Fibroblast of the conjunctiva (primary cell): ENCODE measurements at regions not wholly inside any gene's neighbourhood (a gene's known extent, or its start where the extent isn't known, plus 50 kb on each side); places are given as distances from the start of the nearest gene placed in this dataset.
A peak's percentile ranks its signal among the peaks of the same experiment; 100 is the strongest.
"Not testable (repeated sequence)": the region's sequence is repeated elsewhere in the genome, so short reads cannot be mapped to it uniquely, and the experiment has no call there.

Experiments used
- DNase-seq: peaks from one replicate; pipeline ENCODE4 v3.0.0-alpha.2; 2010; ENCODE audit warnings: low read depth

DNA sequence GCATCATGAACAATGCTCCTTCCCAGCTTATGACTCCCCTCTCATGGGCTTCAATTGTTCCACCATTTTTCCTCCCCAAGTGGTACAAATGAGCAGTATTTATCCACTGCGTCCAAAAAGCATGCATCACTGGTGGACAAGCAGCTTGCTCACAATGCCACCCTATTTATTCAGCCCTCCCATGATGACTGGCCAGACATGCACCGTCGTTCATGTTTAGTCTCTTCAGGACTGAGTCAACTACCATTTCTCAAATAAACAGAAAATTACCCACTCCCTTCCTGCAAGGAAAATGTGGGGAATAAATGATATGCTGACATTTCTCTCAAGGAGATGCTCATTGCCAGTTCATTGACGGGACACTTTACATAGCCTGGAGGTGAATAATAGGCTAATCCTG, 300.4 kb downstream of the C6orf118 start:
- no peak for DNase-seq

DNA sequence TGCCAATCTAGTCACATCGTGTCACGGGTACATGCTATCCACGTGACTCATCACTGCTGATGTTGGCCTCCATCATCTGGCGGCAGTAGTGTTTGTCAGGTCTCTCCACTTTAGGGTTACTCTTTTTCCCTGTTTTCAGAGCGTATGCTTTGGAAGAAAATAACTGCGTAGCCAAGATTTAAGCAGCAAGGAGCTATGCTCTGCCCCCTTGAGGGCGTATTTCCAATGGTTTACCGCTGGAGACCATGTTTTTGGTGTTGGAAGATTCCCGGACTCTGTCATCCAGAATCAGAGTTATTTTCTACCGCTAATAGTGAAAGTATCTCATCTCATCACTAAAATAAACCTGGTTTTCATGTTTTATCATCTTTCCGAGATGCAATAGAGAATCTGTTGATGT, 306.5 kb downstream of the C6orf118 start:
- no peak for DNase-seq

- no peak for DNase-seq
Observed at GRCh38 chr6:165002358-165002757, 307.0 kb downstream of the C6orf118 start.

- no peak for DNase-seq
Observed at GRCh38 chr6:165001502-165002157, 307.8 kb downstream of the C6orf118 start.

GRCh38 chr6:164998297-164998696, 311.1 kb downstream of the C6orf118 start:
- no peak for DNase-seq

DNA sequence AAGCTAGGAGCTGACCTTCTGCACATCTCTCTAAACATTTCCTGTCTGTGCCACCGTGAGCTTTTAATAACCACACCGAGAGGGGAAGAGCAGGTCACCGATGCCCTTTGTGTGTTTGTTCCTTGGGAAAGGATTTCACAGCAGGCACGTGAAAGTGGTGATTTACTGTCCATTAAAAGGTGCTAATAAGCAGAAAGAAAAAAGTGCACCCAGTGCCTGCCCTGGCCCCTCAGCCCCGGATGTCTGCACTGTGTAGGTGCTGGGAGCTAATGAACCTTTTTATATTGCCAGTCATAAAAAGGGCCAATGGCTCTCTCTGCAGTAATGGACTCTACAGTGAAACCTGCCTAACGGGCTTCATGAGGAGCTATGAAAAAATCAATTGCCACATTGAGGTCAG, 312.6 kb downstream of the C6orf118 start:
- no peak for DNase-seq

GRCh38 chr6:164991573-164991972, 317.8 kb downstream of the C6orf118 start:
- no peak for DNase-seq

DNA sequence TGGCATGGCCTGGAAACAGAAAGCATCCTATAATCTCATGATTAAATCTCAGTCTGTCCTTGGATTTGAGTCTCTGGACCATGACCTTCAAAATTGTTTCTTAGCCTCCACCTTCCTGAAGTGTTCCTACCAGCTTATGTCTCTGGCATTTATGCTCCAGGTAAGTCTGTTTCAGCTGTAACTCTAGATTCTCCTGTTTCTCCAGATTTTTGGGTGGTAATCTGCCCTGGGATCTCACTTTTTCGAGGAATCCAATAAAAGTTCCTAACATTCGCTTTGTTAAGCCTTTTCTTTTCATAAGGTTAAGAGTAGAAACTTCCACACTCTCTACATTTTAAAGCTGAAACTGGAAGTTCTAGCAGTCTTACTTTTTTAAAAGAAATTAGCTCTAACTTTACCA, 318.5 kb downstream of the C6orf118 start:
- DNase-seq: no peak

DNA sequence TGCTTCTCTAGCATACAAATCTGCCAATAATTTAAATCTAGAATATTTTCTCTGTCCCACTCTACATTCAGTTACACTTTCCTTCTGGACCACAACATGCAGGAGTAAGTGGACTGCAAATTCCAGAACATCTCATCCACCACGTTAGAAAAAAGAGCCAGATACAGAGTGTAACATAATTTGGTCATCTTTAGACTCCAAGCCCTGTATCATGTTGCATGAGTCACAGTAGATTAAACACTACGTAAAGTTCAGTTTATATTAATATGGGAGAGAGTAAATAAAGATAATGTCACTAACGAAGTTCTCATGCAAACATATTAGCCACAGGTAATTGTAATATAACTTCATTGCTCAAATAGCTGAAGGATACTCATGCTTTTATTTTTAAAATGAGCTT, 327.0 kb downstream of the C6orf118 start:
- DNase-seq: no peak

DNA sequence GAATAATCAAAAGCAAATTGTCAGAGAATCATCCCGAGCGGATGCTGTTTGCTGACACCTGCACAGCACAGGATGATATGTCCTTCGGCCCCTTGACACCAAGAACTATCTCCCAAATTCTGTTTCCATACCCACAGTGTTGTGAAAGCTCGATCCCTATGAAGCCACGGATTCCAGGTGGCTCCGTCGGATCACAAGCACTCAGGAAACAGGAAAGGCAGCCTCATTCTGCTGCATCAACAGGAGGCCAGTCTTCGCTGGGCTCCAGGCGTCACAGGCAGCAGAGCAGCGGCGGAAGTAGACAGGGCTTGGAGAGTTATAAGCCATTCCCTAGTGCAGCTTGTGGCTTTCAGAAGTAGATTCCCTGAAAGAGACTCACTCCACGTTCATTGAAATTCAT, 342.3 kb downstream of the C6orf118 start:
- DNase-seq: no peak

GRCh38 chr6:164962805-164963204, 346.6 kb downstream of the C6orf118 start:
- DNase-seq: no peak

- DNase-seq: no peak
Observed at GRCh38 chr6:164947164-164947563, 362.2 kb downstream of the C6orf118 start.

DNA sequence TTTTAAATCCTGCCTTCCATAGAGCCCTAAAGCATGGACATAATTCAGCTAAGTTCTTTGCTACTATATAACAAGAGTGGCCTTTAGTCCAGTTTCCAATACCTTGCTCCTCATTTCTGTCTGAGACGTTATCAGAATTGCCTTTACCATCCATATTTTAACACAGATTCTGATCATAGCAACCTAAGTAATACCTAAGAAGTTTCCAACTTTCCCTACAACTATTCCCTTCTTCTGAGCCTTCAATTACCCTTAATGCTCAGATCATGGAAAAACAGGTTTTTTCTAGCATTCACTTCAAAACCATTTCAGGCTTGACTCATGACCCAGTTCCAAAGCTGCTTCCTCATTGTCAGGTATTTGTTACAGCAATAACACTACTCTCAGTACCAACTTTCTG, 367.1 kb downstream of the C6orf118 start:
- no peak for DNase-seq

GRCh38 chr6:164933238-164933794, 376.1 kb downstream of the C6orf118 start:
- DNase-seq: not testable (repeated sequence)

GRCh38 chr6:164929408-164929977, 379.9 kb downstream of the C6orf118 start:
- no peak for DNase-seq

- DNase-seq: no peak
Observed at GRCh38 chr6:164928728-164929407, 380.5 kb downstream of the C6orf118 start.

DNA sequence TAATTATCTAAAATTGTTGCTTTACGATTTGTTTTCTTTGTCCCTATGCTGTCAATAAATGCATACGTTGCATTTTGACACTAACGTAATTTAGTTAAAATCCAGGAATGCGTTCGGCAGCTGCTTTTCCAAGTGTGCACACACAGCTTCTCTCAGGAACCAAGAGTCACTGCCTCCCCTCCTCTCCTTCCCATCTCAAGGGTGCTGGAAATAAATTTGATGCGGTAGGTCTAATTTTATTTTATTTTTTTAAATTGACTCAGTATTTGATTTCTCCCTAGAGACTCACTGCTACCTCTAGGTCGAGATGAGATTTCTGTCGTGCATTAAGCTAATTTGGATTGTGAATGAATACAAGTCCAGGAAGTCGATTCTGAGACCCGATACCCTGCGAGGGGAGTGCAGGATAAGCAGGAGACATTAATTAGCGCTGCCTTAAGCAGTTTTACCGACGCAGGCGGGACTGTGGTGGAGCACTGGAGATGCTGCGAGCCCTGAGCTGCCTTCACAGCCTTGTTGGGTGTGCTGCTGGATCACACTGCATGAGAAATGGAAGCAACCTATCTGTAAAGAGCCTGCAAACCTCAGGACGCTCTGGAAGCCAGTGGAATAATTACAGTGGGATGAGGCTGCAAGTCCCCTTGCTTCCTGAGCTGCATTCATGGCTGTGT, 381.2 kb downstream of the C6orf118 start:
- DNase-seq: no peak

DNA sequence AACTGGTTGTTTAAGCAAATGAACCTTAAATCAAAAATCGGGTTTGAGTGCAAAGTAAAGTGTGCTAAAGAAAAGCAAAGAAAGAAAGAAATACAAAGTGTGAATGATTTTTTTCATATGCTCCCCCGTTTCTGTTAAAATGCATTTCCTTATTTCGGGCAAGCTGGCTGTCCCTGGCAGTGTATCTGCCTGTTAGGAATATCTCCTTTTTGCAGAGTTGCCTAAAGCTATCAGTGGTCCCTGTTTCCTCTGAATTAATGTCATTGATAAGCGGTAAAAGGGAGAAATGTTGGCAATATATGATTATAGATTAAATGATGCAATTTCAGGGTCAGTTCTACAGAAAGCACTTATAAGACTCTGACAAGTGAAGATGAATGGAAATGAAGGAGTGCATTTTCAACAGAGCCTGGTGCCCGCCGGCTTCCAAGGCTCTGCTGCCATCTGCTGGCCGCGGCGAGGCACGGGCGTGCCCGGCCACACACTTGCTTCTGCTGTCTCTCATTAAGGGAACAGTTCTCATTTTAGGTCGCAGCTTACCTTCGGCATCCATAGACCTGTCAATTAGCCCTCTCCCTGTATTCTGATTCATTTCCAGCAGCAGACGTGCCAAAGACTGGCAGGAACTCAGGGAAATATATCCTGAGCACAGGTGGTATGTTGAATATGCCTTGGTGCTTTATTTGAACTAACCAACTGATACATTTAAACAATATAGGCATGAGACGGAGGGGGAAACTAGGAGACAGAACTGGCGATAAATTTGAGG, 381.9 kb downstream of the C6orf118 start:
- DNase-seq: peak; percentile 32

GRCh38 chr6:164926686-164927085, 382.7 kb downstream of the C6orf118 start:
- no peak for DNase-seq

DNA sequence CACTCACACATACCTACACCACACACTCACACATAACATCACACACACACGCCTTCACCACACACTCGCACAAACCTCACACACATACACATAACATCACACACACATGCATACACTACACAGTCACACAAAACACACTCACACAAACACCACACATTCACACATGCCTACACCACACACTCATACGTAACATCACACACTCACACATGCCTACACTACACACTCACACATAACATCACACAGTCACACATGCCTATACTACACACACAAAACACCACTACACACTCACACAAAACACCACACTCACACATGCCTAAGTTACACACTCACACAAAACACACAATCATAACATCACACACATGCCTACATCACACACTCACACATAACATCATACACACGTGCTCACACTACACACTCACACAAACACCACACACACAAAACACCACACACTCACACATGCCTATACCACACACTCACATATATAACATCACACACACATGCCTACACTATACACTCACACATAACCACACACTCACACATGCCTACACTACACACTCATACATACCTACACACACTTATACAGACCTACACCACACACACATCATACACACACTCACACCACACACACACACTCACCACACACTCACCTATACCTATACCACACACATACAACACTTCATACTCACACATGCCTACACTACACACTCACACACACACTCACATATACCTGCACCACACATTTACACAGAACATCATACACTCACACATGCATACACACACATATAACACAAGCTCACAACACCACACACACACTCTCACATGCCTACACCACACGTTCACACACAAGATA, 383.5 kb downstream of the C6orf118 start:
- no peak for DNase-seq

GRCh38 chr6:164924674-164925073, 384.7 kb downstream of the C6orf118 start:
- no peak for DNase-seq
